B cell (primary cell): ENCODE measurements at regions not wholly inside any gene's neighbourhood (a gene's known extent, or its start where the extent isn't known, plus 50 kb on each side); places are given as distances from the start of the nearest gene placed in this dataset.
"Not testable (repeated sequence)": the region's sequence is repeated elsewhere in the genome, so short reads cannot be mapped to it uniquely, and the experiment has no call there.

Source experiments
- ATAC-seq: fragments of 200-7000 bp; cut with Tn5 transposase; one replicate; pipeline ENCODE4 v1.10.0; 2021; ENCODE audit warnings: low read depth, mild to moderate bottlenecking, moderate number of reproducible peaks, moderate library complexity
- CTCF ChIA-PET: fragments of 350-600 bp; sonication (Branson Sonifier 250); formaldehyde crosslinking; loops from one replicate; lab custom pipeline; 2021; ENCODE audit warnings: antibody characterized with exemption, inconsistent platforms; lab: Charles Lee
- POLR2A ChIA-PET: fragments of 350-600 bp; sonication (Branson Sonifier 250); formaldehyde crosslinking; loops from one replicate; lab custom pipeline; 2021; ENCODE audit warnings: antibody characterized with exemption; lab: Charles Lee
- DNase-seq: peaks from one replicate; pipeline ENCODE4 v3.0.0; 2013
- H2AFZ ChIP-seq: 2 replicates; pipeline ENCODE4 v1.6.1; 2012; ENCODE audit warnings: mild to moderate bottlenecking, low read depth, low read length; ENCODE audit not compliant: insufficient read depth, poor library complexity, severe bottlenecking
- H3K27ac ChIP-seq, 2 donors: 1 replicate in 1 of 2; 2 replicates in 1 of 2; pipeline ENCODE4 v1.5.1; 2012 to 2013; ENCODE audit warnings: low read length in 2 of 2, mild to moderate bottlenecking in 2 of 2, moderate library complexity in 1 of 2
- H3K27me3 ChIP-seq, 4 experiments: fragments of 200-600 bp in 1 of 4; sonication (generic) in 1 of 4; replicated peaks in 1 of 4; 1 replicate in 2 of 4; 2 replicates in 2 of 4; pipeline versions ENCODE4 v1.6.1 to v1.7.0; 2013 to 2016; ENCODE audit warnings: low read length in 3 of 4, mild to moderate bottlenecking in 2 of 4, mixed read lengths in 1 of 4, moderate library complexity in 1 of 4; ENCODE audit not compliant: insufficient read depth in 4 of 4, control insufficient read depth in 3 of 4; ENCODE audit errors: control extremely low read depth in 1 of 4
- H3K36me3 ChIP-seq, 2 experiments: replicated peaks in 1 of 2; 1 replicate in 1 of 2; 2 replicates in 1 of 2; pipeline versions ENCODE4 v1.6.1 to v1.7.1; 2013; ENCODE audit warnings: low read length in 1 of 2; ENCODE audit not compliant: insufficient read depth in 2 of 2, control insufficient read depth in 1 of 2; ENCODE audit errors: control extremely low read depth in 1 of 2, extremely low read depth in 1 of 2
- H3K4me1 ChIP-seq, 2 donors: fragments of 200-600 bp in 1 of 2; sonication (generic) in 1 of 2; 1 replicate in 1 of 2; 2 replicates in 1 of 2; pipeline versions ENCODE4 v1.5.1 to v1.6.1; 2013 to 2017; ENCODE audit warnings: low read length in 2 of 2; ENCODE audit not compliant: control insufficient read depth in 2 of 2, insufficient read depth in 2 of 2
- H3K4me2 ChIP-seq: replicated peaks from 2 replicates; pipeline ENCODE3; 2012; ENCODE audit warnings: mild to moderate bottlenecking, low read depth, low read length; ENCODE audit not compliant: poor library complexity, severe bottlenecking
- H3K4me3 ChIP-seq, 5 experiments: fragments of 200-600 bp in 1 of 5; sonication (generic) in 1 of 5; 1 replicate in 3 of 5; 2 replicates in 2 of 5; pipeline versions ENCODE4 v1.5.1 to v1.7.0; 2011 to 2016; ENCODE audit warnings: low read length in 4 of 5, mild to moderate bottlenecking in 4 of 5, low read depth in 2 of 5, control low read depth in 1 of 5, moderate library complexity in 1 of 5; ENCODE audit not compliant: insufficient read depth in 1 of 5; ENCODE audit errors: control extremely low read depth in 1 of 5, extremely low read depth in 1 of 5
- H3K79me2 ChIP-seq: fragments of 200-600 bp; sonication (generic); one replicate; pipeline ENCODE4 v1.6.0; 2016; ENCODE audit warnings: low read length; ENCODE audit not compliant: control insufficient read depth, insufficient read depth
- H3K9ac ChIP-seq: fragments of 200-600 bp; sonication (generic); 2 replicates; pipeline ENCODE4 v1.6.1; 2017; ENCODE audit warnings: mild to moderate bottlenecking, low read length, moderate library complexity
- H3K9me3 ChIP-seq, 3 donors: one replicate each; pipeline versions ENCODE4 v1.6.1 to v1.7.1; 2013; ENCODE audit warnings: low read length in 2 of 3; ENCODE audit not compliant: control insufficient read depth in 2 of 3, insufficient read depth in 1 of 3; ENCODE audit errors: control extremely low read depth in 1 of 3
- H4K20me1 ChIP-seq: 2 replicates; pipeline ENCODE4 v1.6.0; 2012; ENCODE audit warnings: mild to moderate bottlenecking, low read length; ENCODE audit not compliant: insufficient read depth, control insufficient read depth, poor library complexity, severe bottlenecking
- H3K27ac Mint-ChIP-seq: one replicate; pipeline ENCODE4 v1.8.0; 2021; ENCODE audit warnings: mixed read lengths
- H3K27me3 Mint-ChIP-seq: one replicate; pipeline ENCODE4 v1.8.0; 2021; ENCODE audit warnings: mixed read lengths
- H3K4me1 Mint-ChIP-seq: one replicate; pipeline ENCODE4 v1.8.0; 2021; ENCODE audit warnings: mixed read lengths
- H3K4me3 Mint-ChIP-seq: one replicate; pipeline ENCODE4 v1.8.0; 2021; ENCODE audit warnings: mixed read lengths
- H3K9me3 Mint-ChIP-seq: one replicate; pipeline ENCODE4 v1.8.0; 2022; ENCODE audit warnings: mixed read lengths; ENCODE audit not compliant: insufficient read depth
- CTCF ChIP-seq: fragments of 200-600 bp; IDR thresholded peaks from one replicate; pipeline ENCODE4 v1.8.0; 2022; ENCODE audit warnings: antibody characterized with exemption, mild to moderate bottlenecking
- EZH2 ChIP-seq: IDR thresholded peaks from 2 replicates; pipeline ENCODE4 v1.6.1; 2012; ENCODE audit warnings: borderline replicate concordance, low read depth, mild to moderate bottlenecking, moderate library complexity, low read length; ENCODE audit not compliant: insufficient read depth, poor library complexity, severe bottlenecking
- WGBS: methylation state at CpG from one replicate; pipeline ENCODE4 v1.1.5; 2013; ENCODE audit warnings: missing lambda C conversion rate; ENCODE audit not compliant: insufficient coverage; 5-methylcytosine and 5-hydroxymethylcytosine counted together
- intact Hi-C: fragments of 100-400 bp; cut with micrococcal nuclease; formaldehyde crosslinking; loops from one replicate; pipeline ENCODE4 v1.10.0; 2022

- Histone ChIP-seq H3K4me1 (no peaks in the 10 kb centered on the region), H3K27me3 (peaks cover 0 to 13% (median 0%) of the 10 kb centered on the region in 4 experiments), H3K79me2 (no peaks in the 10 kb centered on the region), H3K4me3 (no peak overlapping the region), H3K4me2 (no peak overlapping the region), H4K20me1 (no peaks in the 10 kb centered on the region), H2AFZ (no peak overlapping the region), H3K9ac (no peak overlapping the region), H3K27ac (no peak overlapping the region), H3K9me3 (peaks cover 0 to 4% (median 0%) of the 10 kb centered on the region in 3 donors), H3K36me3 (no peaks in the 10 kb centered on the region)
- no peak overlapping the region for H3K27ac Mint-ChIP-seq
- intact Hi-C loops, result no loop called here
- ATAC-seq, result no peak
- WGBS, result 89% methylated on average over 14 of the region's 14 CpGs
- H3K27me3 Mint-ChIP-seq, result peaks cover 22% of the 10 kb centered on the region
- no peak for DNase-seq
- ChIA-PET CTCF (no interaction called here), POLR2A (no interaction called here)
- TF ChIP-seq EZH2 (no peak), CTCF (no peak)
- H3K4me1 Mint-ChIP-seq, result no peaks in the 10 kb centered on the region
- H3K9me3 Mint-ChIP-seq, result no peaks in the 10 kb centered on the region
- no peak overlapping the region for H3K4me3 Mint-ChIP-seq
Measured at GRCh38 chr2:131645177-131645765, 117.6 kb downstream of the CCDC74A start.

GRCh38 chr2:131646220-131646619 is 118.5 kb downstream of the CCDC74A start:
- intact Hi-C loops, result not testable (repeated sequence)
- H3K27me3 Mint-ChIP-seq, result peaks cover 22% of the 10 kb centered on the region

More at GRCh38 chr2:131646220-131646619, 118.5 kb downstream of the CCDC74A start:
- H3K27ac ChIP-seq, H3K4me1 Mint-ChIP-seq, H3K79me2 ChIP-seq, H3K9ac ChIP-seq, H3K4me3 Mint-ChIP-seq, H2AFZ ChIP-seq, H3K36me3 ChIP-seq, H3K9me3 ChIP-seq, H3K9me3 Mint-ChIP-seq, ATAC-seq, H3K4me1 ChIP-seq, H3K4me3 ChIP-seq, H3K4me2 ChIP-seq, CTCF ChIA-PET, H3K27ac Mint-ChIP-seq, POLR2A ChIA-PET, DNase-seq, H4K20me1 ChIP-seq: not testable (repeated sequence)
- peaks cover 0 to 13% (median 0%) of the 10 kb centered on the region in 4 experiments for H3K27me3 ChIP-seq
- 96% methylated on average over 15 of the region's 15 CpGs for WGBS
